OCI-LY1 (cell line): ENCODE measurements at regions not wholly inside any gene's neighbourhood (a gene's known extent, or its start where the extent isn't known, plus 50 kb on each side); places are given as distances from the start of the nearest gene placed in this dataset.

Experiments used
- CTCF ChIP-seq: fragments of 200-600 bp; sonication (generic), shearing (Covaris generic); IDR thresholded peaks from 2 replicates; pipeline ENCODE4 v1.5.1; 2017; ENCODE audit warnings: mild to moderate bottlenecking, antibody characterized with exemption, low read length, moderate library complexity, mixed read lengths
- EZH2 ChIP-seq: fragments of 200-600 bp; sonication (generic), shearing (Covaris generic); IDR thresholded peaks from 2 replicates; pipeline ENCODE4 v1.8.0; 2017; ENCODE audit warnings: borderline replicate concordance, mixed run types, mild to moderate bottlenecking, antibody characterized with exemption, low read length, moderate library complexity, mixed read lengths

GRCh38 chr13:99859178-99860177 lies 112.1 kb downstream of the ZIC5 start:
- TF ChIP-seq CTCF = no peak
- TF ChIP-seq EZH2 = no peak
